Esophagus muscularis mucosa (tissue), 4 donors: ENCODE measurements at regions not wholly inside any gene's neighbourhood (a gene's known extent, or its start where the extent isn't known, plus 50 kb on each side); places are given as distances from the start of the nearest gene placed in this dataset.

Source experiments
- DNase-seq: peaks from one replicate; pipeline ENCODE4 v3.0.0-alpha.2; 2017; ENCODE audit errors: extremely low spot score
- H3K27ac ChIP-seq, 4 donors: fragments of 200-600 bp; sonication (generic); replicated peaks in 1 of 4; 1 replicate in 3 of 4; 2 replicates in 1 of 4; pipeline ENCODE4 v1.5.1; 2016 to 2019; ENCODE audit warnings: mild to moderate bottlenecking in 1 of 4
- H3K27me3 ChIP-seq, 4 donors: fragments of 200-600 bp; sonication (generic); one replicate each; pipeline versions ENCODE4 v1.5.1 to v1.6.0; 2016 to 2019
- H3K36me3 ChIP-seq, 4 donors: fragments of 200-600 bp; sonication (generic); one replicate each; pipeline ENCODE4 v1.5.1; 2016 to 2019
- H3K4me1 ChIP-seq, 4 donors: fragments of 200-600 bp; sonication (generic); one replicate each; pipeline ENCODE4 v1.5.1; 2016 to 2019
- H3K4me3 ChIP-seq, 4 donors: fragments of 200-600 bp; sonication (generic); 1 replicate in 2 of 4; 2 replicates in 2 of 4; pipeline ENCODE4 v1.5.1; 2016 to 2019; ENCODE audit warnings: mild to moderate bottlenecking in 4 of 4, moderate library complexity in 1 of 4
- H3K9me3 ChIP-seq, 4 donors: fragments of 200-600 bp; sonication (generic); 1 replicate in 3 of 4; 2 replicates in 1 of 4; pipeline ENCODE4 v1.5.1; 2016 to 2019
- EP300 ChIP-seq: sonication (generic); formaldehyde crosslinking; IDR thresholded peaks from one replicate; pipeline ENCODE4 v1.6.1; 2017; ENCODE audit warnings: antibody characterized with exemption
- POLR2A ChIP-seq: fragments of 450-650 bp; IDR thresholded peaks from one replicate; pipeline ENCODE4 v1.6.1; 2017; ENCODE audit warnings: antibody characterized with exemption, moderate library complexity, mild to moderate bottlenecking, low read depth
- POLR2AphosphoS5 ChIP-seq, 2 donors: sonication (generic); formaldehyde crosslinking; IDR thresholded peaks; one replicate each; pipeline ENCODE4 v1.6.1; 2017; ENCODE audit warnings: antibody characterized with exemption in 2 of 2
- WGBS: methylation state at CpG from one replicate; pipeline ENCODE4 v1.1.5; 2018; 5-methylcytosine and 5-hydroxymethylcytosine counted together
- intact Hi-C: fragments of 100-400 bp; cut with DNase I; formaldehyde crosslinking; loops from one replicate; pipeline ENCODE4 v1.15.1; 2023
- small RNA-seq, 3 donors: library from RNA; depleted of rRNA; stranded (forward); fragments of <200 nt; gene quantifications; one replicate each; pipeline ENCODE3, GENCODE V24; 2016
- TF ChIP-seq, protein P1 (sequence below), 3 experiments: fragments of 200-600 bp in 2 of 3; fragments of 450-650 bp in 1 of 3; sonication (generic) in 2 of 3; IDR thresholded peaks; one replicate each; pipeline ENCODE4 v1.5.1; 2017 to 2019; ENCODE audit warnings: antibody characterized with exemption in 3 of 3, mild to moderate bottlenecking in 2 of 3, moderate library complexity in 1 of 3

GRCh38 chr10:1788401-1788800 lies 51.1 kb upstream of the ADARB2 start:
- H3K4me3 ChIP-seq = no peak overlapping the region
- H3K36me3 ChIP-seq = no peaks in the 10 kb centered on the region
- no peak overlapping the region for H3K27ac ChIP-seq
- intact Hi-C loops = no loop called here
- H3K9me3 ChIP-seq = no peaks in the 10 kb centered on the region
- peaks cover 0 to 10% (median 0%) of the 10 kb centered on the region in 4 donors for H3K27me3 ChIP-seq
- no peaks in the 10 kb centered on the region for H3K4me1 ChIP-seq
- no peak for TF ChIP-seq POLR2A
- TF ChIP-seq, protein P1, sequence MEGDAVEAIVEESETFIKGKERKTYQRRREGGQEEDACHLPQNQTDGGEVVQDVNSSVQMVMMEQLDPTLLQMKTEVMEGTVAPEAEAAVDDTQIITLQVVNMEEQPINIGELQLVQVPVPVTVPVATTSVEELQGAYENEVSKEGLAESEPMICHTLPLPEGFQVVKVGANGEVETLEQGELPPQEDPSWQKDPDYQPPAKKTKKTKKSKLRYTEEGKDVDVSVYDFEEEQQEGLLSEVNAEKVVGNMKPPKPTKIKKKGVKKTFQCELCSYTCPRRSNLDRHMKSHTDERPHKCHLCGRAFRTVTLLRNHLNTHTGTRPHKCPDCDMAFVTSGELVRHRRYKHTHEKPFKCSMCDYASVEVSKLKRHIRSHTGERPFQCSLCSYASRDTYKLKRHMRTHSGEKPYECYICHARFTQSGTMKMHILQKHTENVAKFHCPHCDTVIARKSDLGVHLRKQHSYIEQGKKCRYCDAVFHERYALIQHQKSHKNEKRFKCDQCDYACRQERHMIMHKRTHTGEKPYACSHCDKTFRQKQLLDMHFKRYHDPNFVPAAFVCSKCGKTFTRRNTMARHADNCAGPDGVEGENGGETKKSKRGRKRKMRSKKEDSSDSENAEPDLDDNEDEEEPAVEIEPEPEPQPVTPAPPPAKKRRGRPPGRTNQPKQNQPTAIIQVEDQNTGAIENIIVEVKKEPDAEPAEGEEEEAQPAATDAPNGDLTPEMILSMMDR (IDR thresholded peaks at IDR 0.05) = no peak
- no peak for TF ChIP-seq EP300
- TF ChIP-seq POLR2AphosphoS5 (IDR thresholded peaks at IDR 0.05) = no peak
- WGBS = 72% methylated on average over 9 of the region's 9 CpGs
- no peak for DNase-seq

Small RNA genes lying in the stretch of these regions (small RNA-seq; reads per million reads assigned to genes)
- gene MIR6072 (0 reads per million in 3 donors), gene RNU6-576P (0 reads per million in 3 donors), gene RNU6-889P (0 reads per million in 3 donors)
